GM06990 (cell line): ENCODE measurements at regions not wholly inside any gene's neighbourhood (a gene's known extent, or its start where the extent isn't known, plus 50 kb on each side); places are given as distances from the start of the nearest gene placed in this dataset.

Experiments
- DNase-seq: peaks from one replicate; pipeline ENCODE4 v3.0.0-alpha.2; 2011; ENCODE audit not compliant: insufficient read length; ENCODE audit errors: extremely low read depth
- H3K27me3 ChIP-seq: replicated peaks from 2 replicates; pipeline ENCODE4 v1.6.0; 2011; ENCODE audit warnings: low read length; ENCODE audit not compliant: control insufficient read depth, insufficient read depth
- H3K36me3 ChIP-seq: 2 replicates; pipeline ENCODE4 v1.5.1; 2011; ENCODE audit warnings: low read length; ENCODE audit not compliant: control insufficient read depth, insufficient read depth
- H3K4me3 ChIP-seq: replicated peaks from 2 replicates; pipeline ENCODE4 v1.5.1; 2011; ENCODE audit warnings: low read depth, mild to moderate bottlenecking, control low read depth, low read length
- TF ChIP-seq, protein P1 (sequence below): IDR thresholded peaks from 2 replicates; pipeline ENCODE4 v1.5.1; 2011; ENCODE audit warnings: low read length, control low read depth, mild to moderate bottlenecking, inconsistent platforms; ENCODE audit not compliant: insufficient read depth, poor library complexity, severe bottlenecking

DNA sequence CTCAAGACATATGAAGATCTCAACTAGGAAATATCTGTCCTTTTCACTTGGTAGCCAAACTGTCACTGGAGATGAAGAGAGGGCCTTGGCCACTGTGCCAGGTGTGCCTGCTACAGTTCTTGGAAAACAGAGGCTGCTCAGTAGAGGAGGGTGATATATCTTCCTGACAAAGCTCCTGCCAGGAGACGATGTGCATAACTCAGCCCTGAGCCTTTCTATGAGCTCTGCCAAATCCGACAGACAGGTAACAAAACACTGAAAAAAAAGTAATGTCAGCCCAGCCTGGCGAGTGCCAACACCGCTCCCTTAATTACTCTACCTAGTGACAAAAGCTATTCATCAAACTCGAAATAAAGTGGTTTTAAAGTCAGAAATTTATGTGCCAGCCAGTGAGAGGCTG is 123.2 kb downstream of the MFSD1 start:
- Histone ChIP-seq H3K4me3 (no peak overlapping the region), H3K36me3 (no peaks in the 10 kb centered on the region), H3K27me3 (no peaks in the 10 kb centered on the region; the same call in 1 of the 2 replicates)
- TF ChIP-seq, protein P1, sequence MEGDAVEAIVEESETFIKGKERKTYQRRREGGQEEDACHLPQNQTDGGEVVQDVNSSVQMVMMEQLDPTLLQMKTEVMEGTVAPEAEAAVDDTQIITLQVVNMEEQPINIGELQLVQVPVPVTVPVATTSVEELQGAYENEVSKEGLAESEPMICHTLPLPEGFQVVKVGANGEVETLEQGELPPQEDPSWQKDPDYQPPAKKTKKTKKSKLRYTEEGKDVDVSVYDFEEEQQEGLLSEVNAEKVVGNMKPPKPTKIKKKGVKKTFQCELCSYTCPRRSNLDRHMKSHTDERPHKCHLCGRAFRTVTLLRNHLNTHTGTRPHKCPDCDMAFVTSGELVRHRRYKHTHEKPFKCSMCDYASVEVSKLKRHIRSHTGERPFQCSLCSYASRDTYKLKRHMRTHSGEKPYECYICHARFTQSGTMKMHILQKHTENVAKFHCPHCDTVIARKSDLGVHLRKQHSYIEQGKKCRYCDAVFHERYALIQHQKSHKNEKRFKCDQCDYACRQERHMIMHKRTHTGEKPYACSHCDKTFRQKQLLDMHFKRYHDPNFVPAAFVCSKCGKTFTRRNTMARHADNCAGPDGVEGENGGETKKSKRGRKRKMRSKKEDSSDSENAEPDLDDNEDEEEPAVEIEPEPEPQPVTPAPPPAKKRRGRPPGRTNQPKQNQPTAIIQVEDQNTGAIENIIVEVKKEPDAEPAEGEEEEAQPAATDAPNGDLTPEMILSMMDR = no peak
- no peak for DNase-seq

DNA sequence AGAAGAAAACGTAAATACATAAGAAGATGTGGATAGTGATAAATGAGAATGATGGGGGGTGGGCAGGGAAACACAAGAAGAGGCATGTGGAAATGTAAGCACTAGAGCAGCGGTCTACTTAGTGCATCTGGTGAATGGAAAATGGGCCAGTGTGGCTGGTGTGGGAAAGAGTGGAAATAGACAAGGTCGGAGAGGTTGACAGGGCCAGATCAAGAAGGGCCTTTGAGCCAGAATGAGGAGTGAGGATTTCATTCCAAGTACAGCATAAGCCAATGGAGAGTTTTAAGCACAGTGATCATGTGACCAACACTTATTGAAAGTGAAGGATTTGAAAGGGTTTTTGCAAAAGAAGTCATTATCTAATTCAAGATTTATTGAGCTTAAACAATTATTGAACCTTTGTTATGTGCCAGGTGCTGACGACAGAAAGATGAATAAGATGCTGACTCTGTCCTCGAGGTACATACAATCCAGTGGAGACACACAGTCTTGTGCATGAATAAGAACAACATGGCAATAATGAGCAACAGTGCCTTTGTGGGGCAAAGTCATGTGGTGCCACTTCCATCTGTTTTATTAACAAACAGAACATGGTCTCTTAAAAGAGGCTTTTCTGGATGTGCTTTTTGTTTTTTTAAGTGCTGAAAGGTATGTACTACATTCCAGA is 124.1 kb downstream of the MFSD1 start:
- Histone ChIP-seq H3K36me3 (no peaks in the 10 kb centered on the region), H3K27me3 (no peaks in the 10 kb centered on the region; the same call in 1 of the 2 replicates), H3K4me3 (no peak overlapping the region)
- TF ChIP-seq, protein P1 = no peak
- no peak for DNase-seq

DNA sequence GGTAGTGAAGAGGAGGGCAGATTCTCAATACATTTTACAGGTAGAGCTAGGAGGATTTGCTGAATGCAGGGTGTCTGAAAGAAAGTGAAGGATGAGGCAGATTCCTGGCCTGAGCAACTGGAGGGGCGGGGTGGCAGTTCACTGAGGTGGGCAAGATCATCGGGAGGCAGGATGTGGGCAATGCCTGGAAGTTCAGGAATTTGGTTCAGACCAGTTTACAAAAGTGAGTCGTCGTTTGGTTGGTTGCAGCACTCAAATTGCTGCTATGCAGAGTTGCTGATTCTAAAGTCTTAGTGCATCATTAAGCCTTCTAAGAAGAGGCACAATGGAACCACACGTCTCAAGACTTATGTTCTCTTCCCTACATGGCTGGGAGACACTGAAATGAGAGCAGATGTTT is 134.0 kb downstream of the MFSD1 start:
- no peak for DNase-seq
- no peaks in the 10 kb centered on the region for H3K27me3 ChIP-seq

DNA sequence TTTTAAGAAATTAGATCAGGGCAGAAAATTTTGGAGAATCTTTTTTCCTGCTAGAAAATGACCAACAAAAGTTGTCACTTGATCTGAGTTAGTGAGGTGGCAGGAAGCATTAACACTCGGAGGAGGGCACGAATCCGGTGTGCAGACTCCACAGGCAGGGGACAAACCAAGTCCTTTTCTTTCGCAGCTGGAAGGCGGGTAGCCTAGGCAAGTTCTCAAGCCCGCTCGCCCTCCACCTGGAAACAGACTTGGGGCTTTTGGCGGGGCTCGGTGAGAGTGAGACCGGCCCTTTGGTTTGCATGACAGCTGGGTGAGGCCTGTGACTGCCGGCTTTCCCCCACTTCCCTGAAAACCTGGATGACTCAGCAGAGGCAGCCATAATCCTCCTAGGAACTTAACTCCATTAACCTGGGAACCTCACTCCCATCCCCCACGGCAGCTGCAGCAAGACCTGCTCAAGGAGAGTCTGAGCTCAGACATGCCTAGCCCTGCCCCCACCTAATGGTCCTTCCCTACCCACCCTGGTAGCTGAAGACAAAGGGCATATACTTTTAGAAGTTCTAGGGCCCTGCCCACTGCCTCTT is 134.8 kb downstream of the MFSD1 start:
- Histone ChIP-seq H3K27me3 (no peaks in the 10 kb centered on the region), H3K36me3 (no peaks in the 10 kb centered on the region), H3K4me3 (no peak overlapping the region)
- TF ChIP-seq, protein P1 = no peak
- no peak for DNase-seq

More for the DNA sequence above, 134.0 kb downstream of the MFSD1 start:
- TF ChIP-seq, protein P1 = no peak
- Histone ChIP-seq H3K36me3 (no peaks in the 10 kb centered on the region), H3K4me3 (no peak overlapping the region)

DNA sequence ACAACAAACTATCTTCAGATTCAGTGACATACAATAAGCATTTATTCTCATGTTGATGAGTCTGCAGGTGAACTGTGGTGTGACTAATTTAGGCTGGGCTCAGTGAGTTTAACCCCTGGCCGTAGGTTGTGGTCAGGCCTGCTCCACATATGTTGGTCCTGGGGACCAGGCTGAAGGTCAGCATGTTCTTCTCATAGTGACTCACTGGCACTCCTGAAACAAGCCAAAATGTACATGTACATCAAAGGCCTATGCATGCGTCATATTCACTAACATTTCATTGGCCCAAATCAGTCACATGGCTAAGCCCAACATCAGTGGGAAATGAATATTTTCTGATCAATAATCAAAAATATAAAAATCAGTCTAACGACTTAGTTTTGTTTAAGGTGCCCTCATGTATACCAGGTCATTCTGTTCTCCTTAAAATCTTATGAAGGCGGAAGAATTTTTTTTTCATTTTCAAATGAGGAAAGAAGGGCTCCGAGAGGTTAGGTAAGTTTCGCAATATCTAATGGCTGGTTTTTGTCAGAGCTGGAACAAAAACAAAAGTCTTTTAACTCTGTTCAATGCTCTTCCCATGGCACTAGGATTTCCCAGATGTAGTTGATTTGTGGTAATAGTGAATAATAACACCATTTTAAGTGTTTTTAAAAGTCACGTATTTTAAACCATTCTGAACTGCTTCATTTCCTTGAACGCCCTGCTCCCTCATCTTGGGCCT is 148.5 kb downstream of the MFSD1 start:
- TF ChIP-seq, protein P1 = no peak
- DNase-seq = no peak
- no peaks in the 10 kb centered on the region for H3K36me3 ChIP-seq
- H3K4me3 ChIP-seq = no peak overlapping the region
- H3K27me3 ChIP-seq = peaks cover 1% of the 10 kb centered on the region; the same call in 1 of the 2 replicates
